UCSD-AML1 (cell line): ENCODE measurements at regions not wholly inside any gene's neighbourhood (a gene's known extent, or its start where the extent isn't known, plus 50 kb on each side); places are given as distances from the start of the nearest gene placed in this dataset.

Source experiments
- DNase-seq: peaks from one replicate; lab custom pipeline; 2025; ENCODE audit not compliant: unreplicated experiment; lab: John Stamatoyannopoulos, UW

DNA sequence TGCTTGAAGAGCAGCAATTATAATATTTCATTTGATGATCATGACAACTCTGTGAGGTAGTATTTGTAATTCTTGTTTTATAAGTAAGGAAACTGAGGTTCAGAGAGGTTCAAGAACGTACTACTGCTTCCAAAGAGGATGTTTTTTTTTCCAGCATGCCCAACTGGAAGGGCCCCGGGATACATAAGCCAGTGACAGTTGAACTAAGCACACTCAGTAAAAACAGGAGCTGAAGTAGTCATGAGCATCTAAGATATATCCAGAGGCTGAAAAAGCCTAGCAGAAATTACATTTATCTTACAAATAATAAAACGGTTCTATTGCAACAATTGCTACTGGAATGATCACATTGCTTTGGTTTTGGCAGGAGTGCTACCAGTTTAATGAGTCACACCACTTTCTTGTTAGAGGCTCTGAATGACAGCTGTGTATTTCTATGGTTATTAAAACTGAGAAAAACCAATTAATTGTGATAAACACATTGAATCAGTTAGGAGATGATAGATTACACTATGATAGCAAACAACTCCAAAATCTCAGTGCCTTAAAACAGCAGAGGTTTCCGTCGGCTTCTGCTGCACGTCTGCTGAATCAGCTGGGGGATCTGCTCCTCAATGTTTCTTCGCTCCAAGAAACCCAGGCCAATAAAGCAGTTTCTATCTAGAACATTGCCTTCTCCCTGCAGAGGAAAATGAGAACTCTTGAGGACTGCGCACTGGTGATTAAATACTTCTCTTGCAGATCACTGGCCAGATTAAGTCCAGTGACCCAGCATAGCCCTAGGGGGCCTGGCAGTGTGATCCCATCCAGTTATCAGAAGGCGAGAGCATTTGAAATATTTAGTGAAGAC is 522.7 kb downstream of the PLPP3 start:
- no peak for DNase-seq

DNA sequence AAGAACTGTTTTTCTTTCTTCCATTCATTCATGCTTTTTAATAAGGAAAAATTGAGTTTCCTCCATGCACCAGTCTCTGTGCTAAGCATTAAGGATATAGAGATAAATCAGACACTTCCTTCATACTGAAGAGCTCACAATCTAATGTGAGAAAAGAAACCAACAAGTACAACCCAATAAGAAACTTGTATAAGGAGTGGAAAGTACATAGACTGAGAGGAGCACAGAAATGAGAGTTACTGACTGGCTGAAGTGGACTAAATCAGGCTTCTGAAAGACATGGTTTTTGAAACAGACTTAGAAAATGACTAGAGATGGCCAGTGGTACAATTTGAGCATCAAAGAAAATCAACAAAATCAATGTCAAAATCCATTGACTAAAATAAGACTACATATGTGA is 524.4 kb downstream of the PLPP3 start:
- no peak for DNase-seq

DNA sequence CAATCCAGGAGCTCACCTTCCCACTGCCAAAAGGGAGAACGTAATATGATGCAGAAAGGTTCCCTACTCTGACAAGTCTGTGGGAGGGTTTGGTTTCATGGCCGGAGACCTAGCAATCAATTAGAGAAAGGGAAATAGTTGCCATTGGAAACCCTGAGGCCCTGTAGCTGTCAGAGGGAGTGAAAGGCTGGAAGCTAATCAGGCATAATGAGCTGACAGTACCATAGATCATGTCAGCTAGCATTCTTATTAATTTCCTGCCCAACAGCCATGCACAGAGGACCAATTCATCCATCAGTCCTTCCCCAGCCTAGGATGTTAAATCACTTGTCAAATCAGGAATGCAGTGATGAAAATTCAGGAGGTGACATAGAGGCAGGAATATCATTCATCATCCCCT is 527.3 kb downstream of the PLPP3 start:
- no peak for DNase-seq

DNA sequence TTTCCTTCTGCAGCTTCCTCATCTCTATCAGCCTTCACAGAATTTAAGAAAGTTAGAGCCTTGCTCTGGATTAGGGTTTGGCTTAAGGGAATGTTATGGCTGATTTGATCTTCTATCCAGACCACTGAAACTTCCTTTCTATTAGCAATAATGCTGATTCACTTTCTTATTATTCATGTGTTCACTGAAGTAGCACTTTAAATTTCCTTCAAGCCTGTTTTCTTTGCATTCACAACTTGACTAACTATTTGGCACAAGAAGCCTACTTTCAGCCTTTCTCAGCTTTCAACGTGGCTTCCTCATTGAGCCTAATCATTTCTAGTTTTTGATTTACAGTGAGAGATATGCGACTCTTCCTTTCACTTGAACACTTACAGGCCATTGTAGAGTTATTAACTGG is 528.5 kb downstream of the PLPP3 start:
- DNase-seq, result no peak

DNA sequence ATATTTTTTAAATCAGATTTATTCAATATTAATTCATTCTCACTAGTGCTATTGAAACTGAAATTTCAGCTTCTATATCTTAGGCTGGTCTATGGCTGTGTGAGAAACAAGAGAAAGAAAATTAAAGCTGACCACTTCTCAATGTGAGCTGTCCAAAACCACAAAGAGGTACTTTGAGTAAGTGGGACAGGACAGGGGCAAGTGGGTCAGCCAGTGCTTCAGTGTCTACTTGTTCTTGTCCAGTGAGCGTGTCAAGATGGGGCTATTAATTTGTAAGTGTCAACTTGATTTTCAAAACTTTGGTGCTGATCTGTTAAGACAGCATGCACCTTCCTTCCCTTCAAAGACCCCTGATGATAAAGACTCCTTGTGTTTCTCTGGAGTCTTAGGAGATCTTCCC is 533.9 kb downstream of the PLPP3 start:
- DNase-seq, result no peak

DNA sequence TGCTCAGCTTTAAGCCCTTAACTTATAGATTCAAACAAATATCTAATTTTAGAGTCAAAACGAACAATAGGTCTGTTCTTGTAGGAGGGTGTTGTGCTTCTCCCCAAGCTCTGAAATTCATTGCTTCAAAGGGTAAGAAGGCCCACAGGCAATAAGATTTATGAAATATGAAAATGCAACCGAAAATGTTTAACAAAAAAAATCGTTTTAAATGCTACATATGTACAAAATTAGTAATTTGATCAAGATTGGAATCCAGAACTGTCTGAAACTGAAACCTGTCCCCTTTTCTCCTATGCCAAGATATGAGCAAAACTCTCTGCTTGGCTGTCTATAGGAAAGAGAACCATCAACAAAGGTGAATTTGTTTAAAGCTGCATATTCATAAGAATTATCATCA is 534.3 kb downstream of the PLPP3 start:
- DNase-seq, result no peak

DNA sequence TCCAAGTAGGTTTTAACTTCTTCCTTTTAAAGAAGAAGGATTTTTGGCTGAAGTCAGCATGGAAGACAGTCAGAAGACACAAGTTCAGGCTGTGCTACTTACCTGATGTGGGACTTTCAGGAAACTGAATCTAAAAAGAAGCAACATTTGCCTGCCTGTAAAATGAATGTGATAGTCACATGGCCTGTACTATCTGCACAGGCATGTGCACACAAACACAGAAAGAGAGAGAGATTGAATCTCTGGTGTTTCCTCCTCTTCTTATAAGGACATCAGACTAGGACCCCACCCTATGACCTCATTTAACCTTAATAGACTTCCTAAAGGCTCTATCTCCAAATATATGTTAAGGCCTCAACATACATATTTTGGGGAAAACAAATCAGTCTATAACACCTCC is 542.9 kb downstream of the PLPP3 start:
- no peak for DNase-seq

DNA sequence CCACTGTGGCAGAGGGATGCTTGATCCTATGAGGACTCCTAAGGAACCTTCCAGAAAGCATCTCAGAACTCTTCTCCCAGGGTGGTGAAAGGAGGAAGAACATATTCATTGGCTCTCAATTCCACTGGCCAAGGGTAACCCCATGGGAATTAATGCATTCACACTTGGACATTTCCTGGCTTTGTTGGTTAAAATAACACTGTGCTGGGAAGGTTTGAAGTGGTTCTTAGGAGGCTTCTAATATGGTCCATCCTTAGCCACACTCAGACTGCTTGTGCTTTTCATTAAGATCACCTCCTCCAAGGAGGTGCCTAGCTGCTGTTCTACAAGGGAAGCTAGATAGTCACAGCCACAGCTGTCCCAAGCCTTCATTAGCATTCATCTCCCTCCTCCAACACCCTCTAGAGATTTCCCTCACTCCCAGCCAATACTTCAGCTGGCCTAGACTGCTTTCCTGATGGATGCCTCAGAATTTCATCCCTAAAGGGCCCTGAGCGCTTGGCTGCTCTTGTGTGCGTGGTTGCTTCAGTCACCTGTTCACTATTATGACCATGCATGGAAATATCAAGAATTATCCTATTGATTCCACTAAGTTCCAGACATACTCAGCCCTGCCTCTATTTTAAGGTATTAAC is 544.4 kb downstream of the PLPP3 start:
- no peak for DNase-seq

DNA sequence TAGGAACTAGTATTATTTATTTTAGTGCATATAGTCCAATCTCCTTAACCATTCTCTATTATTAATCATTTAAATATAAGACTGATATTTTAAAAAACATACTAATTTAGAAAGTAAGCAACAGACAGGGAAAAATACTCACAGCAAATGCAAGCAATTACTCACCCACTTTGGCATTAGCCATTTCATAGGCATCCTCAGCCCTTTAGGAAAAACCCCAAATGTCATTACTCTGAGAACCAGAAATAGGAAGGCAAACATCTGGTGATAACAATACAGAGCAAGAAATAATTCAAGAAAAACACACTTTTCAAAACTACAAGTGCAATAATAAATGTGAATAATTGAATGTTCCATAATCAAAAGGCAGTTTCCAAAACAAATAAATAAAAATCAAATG is 545.1 kb downstream of the PLPP3 start:
- DNase-seq, result no peak

DNA sequence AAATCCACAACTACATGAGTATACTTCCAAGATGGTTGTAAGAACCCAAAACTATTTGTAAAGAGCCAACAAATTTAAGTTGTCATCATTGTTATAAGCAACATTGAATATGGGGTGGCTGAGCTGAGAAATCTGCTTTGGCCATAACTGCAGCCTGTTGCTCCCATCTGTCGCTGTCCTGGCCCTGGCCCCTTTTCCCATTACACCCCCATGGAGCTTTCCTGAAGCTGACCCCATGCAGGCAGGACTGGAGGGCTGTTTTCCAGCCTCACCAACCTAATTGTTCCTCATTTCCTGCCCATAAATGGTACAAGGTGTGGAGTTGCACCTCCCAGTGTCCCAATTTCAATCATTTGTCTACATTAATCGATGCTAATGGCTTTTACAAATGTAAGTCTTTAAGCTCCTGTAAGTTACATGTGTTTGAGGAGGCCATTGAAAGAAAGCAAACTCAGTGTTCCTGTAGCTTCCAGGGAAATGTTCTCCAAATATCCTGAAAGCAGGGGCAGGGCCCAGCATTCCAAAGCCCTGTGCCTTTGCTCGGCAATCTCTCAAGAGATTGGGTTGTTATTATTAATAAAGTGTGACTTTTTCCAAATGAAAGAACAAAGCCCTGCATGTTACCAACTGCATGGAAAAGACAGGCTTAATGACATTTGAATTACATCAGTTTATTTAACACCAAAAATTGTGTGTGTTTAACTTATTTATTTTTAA is 545.9 kb downstream of the PLPP3 start:
- no peak for DNase-seq

DNA sequence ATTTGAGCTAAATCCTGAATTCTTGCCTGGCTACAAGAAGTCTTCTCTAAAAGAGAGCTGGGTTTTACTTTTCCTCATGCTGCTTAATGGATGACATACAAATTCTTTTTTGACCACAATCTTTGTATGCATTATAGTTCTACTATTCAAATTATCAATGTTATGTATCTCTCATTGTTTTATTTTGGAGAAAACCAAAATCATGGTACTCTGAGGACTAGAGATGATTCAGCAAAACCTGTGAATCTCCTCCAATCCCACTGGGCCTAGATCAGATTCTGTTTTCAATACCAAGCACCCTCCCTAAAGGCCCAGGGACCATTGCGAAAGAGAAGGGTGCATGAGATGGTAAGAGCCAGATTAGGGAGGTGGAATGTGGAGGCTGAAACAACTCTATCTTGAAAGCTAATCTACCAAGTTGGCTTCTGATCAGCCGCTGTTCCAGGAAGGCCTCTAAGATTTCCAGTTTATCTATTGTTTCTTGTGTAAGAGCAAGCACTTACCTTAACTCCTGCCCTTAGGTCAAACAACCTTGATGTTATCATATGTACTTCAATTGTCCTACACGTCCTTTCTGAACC is 547.2 kb downstream of the PLPP3 start:
- DNase-seq, result no peak

DNA sequence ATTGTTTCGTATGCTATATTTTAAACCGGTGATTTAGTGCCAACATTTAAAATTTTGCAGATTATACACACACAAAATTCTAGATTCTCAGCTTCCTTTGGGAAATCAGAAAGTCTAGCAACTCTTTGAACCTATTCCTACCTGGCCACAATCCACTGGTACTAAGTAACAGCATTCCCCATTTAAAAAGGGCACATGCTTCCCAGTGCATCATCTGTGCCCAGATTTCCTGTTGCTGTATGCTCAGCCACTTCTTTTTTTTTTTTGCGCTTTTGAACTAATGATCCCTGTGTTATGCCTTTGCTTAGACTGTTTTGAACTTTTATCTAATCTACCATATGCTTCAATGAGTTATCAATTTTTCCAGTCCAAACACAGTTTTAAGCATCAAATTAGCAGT is 548.4 kb downstream of the PLPP3 start:
- DNase-seq, result no peak

DNA sequence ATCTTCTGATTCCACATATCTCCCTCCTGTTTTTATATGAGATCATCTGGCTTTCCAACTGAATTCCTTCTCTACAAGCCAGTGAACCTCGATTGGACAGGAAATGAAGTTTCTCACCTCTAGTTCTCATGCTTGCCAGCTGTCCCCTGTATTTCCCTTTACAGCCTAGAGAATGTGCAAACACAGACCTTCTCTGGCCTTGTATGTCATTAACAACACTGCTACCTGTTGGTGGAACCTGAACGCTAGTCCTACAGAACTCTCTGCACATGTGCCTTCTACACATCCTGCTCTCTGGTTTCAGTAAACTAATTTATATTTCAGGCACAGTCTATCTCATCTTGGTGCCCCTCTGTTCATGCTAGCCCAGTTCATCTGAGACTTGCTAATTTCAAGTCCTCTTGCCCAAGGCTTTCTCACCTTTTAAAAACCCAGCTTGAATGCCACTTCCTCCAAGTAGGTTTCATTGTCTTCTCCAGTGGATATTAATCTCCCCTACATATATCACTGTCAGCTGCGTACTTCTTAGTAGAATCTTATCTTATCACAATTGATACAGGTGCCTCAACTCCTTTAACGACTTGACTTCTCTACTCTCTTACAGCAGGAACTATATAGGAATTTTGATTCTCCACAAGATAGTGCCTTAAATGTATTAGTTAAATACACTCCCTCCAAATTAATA is 549.9 kb downstream of the PLPP3 start:
- DNase-seq, result no peak

DNA sequence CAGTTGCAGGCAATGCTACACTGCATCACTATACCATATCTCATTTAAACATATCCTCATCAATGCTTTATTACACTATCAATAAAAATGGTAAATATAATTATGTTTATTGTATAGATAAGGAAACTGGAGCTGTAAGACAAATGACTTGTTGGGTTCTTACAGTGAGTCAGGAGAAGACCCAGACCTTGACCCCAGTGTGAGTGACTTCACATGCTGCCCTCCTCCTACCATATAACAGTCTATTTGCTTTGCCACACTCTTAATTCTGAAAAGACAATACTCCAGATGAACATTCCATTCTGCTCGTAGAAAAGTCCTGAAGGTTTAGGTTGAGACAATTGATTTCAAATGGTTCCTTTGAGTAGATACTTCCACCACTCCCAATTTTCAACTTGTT is 550.5 kb downstream of the PLPP3 start:
- no peak for DNase-seq

DNA sequence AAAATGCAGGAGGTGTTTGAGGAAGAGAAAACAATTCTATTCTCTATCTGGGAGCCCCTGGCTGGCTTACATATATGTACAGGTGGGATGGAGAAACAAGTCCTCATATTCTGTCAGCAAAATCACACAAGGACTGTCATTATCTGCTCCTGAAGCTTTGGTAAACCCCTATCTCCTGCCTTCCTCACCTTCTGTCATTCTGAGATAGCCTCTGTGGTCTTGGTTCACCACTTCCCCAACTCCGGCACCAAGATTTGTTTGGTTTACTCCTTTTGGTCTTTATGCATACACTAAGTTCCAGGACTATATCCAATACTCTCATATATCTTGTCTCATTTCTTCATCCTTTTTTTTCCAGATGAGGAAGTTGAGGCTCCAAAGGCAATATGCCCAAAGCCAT is 551.1 kb downstream of the PLPP3 start:
- DNase-seq, result no peak

DNA sequence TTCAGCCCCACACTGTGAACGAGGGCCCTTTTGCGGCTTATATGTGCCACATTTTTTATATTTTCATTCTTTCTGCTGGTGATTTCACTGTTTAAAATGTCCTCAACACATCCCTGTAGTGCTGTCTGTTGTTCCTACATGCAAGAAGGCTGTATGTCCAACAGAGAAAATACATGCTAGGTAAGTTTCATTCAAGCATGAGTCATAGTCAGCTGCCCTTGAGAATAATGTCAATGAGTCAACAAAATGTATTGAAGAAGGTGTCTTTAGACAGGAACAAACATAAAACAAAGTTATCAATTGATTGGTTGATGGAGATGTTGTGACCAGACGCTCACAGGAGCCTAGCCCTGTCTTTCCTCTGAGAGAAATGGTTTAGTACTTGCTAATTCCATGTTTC is 553.4 kb downstream of the PLPP3 start:
- no peak for DNase-seq

DNA sequence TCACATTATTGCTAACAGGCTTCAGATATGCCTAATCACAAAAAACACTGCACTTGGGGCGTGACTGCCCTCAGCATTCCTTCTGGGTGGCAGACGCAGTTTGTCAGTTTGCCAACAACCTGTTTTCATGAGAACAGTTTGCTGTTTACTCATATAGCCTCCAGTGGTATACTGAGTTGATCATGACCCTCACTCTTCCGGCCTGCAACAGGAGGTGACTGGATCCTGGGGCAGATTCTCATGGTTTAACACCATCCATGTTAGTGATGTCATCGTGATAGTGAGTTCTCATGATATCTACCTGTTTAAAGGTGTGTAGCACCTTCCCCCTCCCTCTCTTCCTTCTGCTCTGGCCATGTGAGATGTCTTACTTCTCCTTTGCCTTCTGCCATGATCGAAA is 555.2 kb downstream of the PLPP3 start:
- DNase-seq, result no peak

DNA sequence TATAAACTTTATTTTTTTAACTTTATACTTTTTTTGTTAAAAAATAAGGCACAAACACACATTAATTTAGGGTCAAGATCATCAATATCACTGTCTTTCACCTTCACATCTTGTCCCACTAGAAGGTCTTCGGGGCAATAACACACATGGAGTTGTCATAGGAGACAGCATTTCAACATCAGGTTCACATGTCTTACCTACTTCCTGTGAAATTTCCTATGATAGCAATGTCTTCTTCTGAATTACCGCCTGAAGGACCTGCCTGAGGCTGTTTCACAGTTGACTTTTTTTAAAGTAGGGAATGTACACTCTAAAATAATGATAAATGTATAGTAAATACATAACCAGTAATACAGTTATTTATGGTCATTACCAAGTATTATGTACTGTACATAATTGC is 559.4 kb downstream of the PLPP3 start:
- DNase-seq, result no peak

DNA sequence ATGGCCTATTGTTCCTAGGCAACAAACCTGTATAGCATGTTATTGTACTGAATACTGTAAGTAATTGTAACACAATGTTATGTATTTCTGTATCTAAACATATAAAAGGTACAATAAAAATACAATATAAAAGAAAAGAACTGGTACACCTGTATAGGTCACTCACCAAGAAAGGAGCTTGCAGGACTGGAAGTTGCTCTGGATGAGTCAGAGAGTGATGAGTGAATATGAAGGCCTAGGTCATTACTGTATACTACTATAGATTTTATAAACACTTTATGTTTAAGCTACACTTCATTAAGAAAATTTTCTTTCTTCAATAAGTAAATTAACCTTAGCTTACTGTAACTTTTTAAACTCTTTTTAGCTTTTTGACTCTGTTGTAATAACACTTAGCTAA is 559.9 kb downstream of the PLPP3 start:
- DNase-seq, result no peak

DNA sequence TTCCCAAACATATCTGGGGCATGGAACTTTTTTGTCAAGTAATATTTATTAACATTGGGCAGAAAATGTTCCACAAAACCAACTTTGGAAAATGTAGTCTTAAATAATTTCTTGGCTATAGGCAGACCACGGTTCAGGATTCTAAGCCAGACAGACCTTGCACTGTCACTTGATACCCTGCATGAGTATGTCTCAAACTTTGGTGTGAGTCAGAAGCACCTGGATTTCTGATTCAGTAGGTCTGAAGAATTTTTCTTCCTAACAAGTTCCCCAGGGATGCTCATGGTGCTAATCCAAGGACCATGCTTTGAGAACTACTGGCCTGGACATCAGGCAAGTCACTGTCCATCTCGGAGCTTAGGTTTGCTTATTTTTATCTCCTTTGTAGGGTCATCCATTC is 562.0 kb downstream of the PLPP3 start:
- no peak for DNase-seq

DNA sequence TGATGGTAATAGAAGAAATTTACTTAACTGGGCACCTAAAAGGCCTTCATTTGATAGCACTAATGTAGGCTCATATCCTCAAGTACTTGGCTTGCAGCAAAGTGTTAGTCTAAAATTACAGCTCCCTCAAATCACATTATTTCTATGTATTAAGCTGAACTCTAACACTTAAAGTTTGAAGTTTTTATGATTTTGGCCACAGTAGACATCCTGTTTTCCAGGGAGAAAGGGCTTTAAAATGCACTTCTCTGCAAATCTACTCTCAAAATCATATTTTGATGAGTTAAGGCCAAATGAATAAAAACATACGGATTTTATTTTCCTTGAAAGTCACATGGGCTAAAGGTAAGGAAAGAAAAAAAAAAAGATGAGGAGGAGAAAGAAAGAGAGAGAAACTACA is 575.5 kb downstream of the PLPP3 start:
- DNase-seq, result no peak
